GM18909 (cell line): ENCODE measurements at regions not wholly inside any gene's neighbourhood (a gene's known extent, or its start where the extent isn't known, plus 50 kb on each side); places are given as distances from the start of the nearest gene placed in this dataset.
"Not testable (repeated sequence)": the region's sequence is repeated elsewhere in the genome, so short reads cannot be mapped to it uniquely, and the experiment has no call there.

Experiments
- ATAC-seq: cut with Tn5 transposase; IDR thresholded peaks from one replicate; pipeline ENCODE4 v1.9.1; 2021; ENCODE audit warnings: mild to moderate bottlenecking; ENCODE audit not compliant: unreplicated experiment, poor library complexity

- ATAC-seq, result not testable (repeated sequence)
Observed at GRCh38 chr5:20711520-20712155, 723.6 kb upstream of the CDH18 start.

- ATAC-seq, result not testable (repeated sequence)
Observed at GRCh38 chr5:20707634-20708033, 719.6 kb upstream of the CDH18 start.

GRCh38 chr5:20694121-20694520, 706.1 kb upstream of the CDH18 start:
- ATAC-seq, result no peak

DNA sequence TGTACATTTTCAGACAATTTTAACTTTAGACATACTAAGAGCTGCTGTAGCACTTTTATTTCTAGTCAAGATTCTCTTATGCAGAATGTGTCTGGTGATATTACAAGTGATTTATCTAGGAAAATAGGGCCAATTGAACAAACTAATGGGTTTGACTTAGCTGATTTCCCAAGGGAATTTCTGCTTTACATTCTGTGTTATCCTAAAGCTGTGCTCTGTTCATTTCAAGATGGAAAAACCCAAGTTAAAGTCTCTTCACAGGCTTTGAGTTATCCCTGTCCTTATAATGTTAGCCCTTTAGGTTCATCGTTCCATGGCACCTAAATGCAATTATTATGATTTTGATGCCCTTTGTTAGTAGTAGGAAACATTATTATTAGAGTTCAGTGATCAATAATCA, 704.9 kb upstream of the CDH18 start:
- ATAC-seq, result no peak

DNA sequence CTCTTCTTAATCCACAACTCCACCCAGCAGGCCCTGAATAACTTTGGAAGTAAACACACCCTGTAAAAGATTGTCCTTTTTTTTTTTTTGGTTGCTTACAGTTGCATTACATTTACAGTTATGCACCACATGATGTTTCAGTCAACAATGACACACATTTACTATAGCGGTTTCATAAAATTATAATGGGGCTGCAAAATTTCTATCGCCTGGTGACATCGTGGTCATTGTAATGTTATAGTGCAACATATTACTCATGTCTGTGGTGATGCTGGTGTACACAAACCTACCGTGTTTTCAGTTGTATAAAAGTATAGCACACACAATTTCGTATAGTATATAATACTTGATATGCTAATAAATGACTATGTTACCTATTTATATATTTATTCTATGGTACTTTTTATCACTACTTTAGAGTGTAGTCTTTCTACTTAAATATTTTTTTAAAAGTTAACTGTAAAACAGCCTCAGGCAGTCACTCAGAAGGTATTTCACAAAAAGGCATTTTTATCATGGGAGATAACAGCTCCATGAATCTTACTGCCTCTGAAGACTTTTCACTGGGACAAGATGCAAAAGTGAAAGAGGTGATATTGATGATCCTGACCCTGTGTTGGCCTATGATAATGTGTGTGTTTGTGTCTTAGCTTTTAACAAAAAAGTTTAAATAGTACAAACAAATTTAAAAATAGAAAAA, 695.4 kb upstream of the CDH18 start:
- ATAC-seq, result no peak

GRCh38 chr5:20680718-20681302, 692.8 kb upstream of the CDH18 start:
- ATAC-seq, result no peak

DNA sequence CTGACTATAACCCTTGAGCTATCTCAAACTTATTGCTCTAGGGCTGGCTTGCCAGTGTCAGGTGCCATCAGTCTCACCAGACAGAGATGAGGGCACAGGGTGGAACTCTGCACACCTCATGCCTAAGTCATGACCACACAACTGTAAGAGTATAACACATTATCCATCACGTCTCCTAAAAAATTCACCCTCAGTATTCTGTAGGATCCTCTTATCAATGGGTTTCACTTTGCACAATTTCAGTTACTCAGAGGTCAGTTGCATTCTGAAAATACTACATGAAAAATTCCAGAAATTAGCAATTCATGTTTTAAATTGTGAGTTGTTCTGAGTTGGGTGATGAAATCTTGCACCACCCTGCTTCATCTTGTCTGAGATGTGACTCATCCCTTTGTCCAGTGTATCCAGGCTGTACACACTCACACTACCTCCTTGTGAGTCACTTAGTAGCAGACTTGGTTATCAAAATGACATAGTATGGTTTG, 690.9 kb upstream of the CDH18 start:
- ATAC-seq, result no peak

GRCh38 chr5:20678386-20678785, 690.4 kb upstream of the CDH18 start:
- no peak for ATAC-seq

DNA sequence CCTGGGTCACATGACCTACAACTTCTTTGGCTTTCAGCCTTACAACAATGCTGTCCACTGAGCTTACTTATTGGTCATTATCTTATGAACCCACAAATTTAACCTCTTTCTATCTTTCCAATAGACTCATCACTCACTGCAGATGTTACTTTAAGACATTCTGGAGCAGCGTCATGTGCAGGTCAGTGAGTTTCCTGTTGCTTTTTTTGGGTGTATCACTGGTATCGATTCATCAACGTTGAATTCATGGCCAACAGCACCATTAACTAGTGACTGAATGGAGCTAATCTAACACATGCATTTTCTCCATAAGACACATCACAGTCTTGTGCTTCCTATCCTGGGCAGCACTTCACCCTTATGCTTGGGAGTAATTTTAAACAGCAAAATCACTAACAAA, 672.6 kb upstream of the CDH18 start:
- ATAC-seq, result no peak

DNA sequence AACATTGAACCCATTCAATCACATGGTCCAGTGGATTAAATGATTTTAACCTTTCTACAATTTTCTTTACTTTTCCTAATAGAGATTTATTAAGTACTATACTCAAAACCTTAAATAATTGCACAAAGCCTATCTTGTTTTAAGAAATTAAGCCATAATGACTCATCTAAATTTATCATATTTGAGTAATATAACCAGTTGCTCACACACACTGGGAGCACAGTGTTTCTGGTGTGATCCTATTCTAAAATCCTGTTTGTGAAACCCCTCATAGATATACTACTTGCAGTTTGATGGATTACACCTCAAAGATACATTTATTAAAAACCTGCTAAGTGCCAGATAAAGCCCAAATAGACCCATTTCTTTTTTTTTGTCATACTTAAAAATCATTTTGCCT, 668.3 kb upstream of the CDH18 start:
- no peak for ATAC-seq

DNA sequence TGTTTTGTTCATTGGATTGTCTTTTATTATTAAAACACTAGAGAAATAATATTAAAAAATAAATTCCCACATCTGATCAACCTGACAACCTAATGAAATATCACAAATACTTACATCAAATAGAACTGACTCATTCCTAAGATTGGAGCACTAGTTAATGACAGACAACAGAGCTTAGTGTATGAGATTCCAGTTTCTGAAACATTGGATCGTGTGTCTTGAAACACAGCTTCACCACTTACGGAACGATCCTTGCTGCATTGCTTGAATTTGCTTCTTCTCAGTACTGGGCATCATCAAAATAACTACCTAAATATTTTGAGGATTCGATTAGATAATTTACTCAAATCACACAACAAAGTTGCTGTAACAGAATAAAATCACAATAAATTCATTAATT, 667.2 kb upstream of the CDH18 start:
- ATAC-seq, result no peak

DNA sequence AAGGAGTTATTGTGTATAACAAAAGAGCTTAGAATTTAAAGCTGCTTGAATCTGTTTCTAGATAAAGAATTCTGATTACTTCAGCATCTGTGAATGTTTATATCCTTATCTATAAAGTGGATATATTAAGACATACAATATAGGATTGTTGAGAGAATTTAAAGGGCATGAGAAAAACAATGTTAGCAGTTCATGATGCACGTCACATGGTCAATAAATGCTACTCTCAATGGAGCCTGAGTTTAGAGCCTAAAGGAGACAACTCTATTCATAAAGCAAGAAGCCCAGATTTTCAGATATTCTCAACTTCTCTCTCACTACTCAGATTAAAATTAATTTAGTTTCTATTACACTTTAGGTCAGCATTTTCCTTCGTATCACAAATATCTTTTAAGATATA, 666.7 kb upstream of the CDH18 start:
- no peak for ATAC-seq

GRCh38 chr5:20654033-20654432, 666.0 kb upstream of the CDH18 start:
- ATAC-seq, result no peak

GRCh38 chr5:20649966-20650365, 662.0 kb upstream of the CDH18 start:
- no peak for ATAC-seq

DNA sequence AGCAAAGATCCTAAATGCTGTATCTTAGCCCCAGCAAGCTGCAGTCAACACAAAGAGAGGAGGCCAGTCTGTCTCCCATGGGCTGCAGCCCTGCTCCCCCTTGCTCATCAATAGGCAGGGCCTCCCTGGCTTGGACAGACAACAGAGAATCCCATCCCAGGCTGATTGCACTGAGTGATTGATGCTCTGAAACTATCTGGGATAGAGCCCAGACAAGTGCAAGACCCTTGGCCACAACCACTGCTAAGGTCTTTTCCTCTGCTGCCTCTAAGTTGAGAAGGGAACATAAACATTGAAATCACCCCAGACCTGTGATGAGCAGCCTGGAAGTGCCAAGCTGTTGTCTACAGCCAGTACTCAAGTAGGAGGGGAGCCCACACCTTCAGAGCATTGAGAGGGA, 661.0 kb upstream of the CDH18 start:
- no peak for ATAC-seq

GRCh38 chr5:20636686-20637085, 648.7 kb upstream of the CDH18 start:
- ATAC-seq, result no peak

GRCh38 chr5:20619591-20619990, 631.6 kb upstream of the CDH18 start:
- ATAC-seq, result no peak

- no peak for ATAC-seq
Observed at GRCh38 chr5:20618340-20618739, 630.3 kb upstream of the CDH18 start.

GRCh38 chr5:20617841-20618240, 629.8 kb upstream of the CDH18 start:
- ATAC-seq, result no peak

GRCh38 chr5:20615888-20616563, 628.0 kb upstream of the CDH18 start:
- no peak for ATAC-seq

DNA sequence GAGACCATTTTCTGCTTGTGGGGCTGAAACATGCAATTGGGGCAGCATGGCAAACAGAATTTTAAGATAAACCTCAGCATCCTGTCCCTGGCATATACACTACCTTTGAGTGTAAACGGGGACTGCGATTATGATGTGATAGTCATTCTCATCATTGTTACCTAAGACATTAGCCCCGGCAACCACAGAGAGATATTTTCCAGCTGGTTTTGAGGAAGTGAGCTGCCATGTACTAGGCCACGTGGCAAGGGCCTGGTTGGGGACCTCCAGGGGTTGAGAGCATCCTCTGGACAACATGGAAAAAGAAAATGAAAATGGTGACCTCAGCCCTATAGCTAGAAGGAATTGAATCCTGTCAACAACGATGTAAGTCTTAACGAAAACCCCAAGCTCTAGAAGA, 623.6 kb upstream of the CDH18 start:
- no peak for ATAC-seq
